ENCODE measurements at regions not wholly inside any gene's neighbourhood (a gene's known extent, or its start where the extent isn't known, plus 50 kb on each side); places are given as distances from the start of the nearest gene placed in this dataset.

DNA sequence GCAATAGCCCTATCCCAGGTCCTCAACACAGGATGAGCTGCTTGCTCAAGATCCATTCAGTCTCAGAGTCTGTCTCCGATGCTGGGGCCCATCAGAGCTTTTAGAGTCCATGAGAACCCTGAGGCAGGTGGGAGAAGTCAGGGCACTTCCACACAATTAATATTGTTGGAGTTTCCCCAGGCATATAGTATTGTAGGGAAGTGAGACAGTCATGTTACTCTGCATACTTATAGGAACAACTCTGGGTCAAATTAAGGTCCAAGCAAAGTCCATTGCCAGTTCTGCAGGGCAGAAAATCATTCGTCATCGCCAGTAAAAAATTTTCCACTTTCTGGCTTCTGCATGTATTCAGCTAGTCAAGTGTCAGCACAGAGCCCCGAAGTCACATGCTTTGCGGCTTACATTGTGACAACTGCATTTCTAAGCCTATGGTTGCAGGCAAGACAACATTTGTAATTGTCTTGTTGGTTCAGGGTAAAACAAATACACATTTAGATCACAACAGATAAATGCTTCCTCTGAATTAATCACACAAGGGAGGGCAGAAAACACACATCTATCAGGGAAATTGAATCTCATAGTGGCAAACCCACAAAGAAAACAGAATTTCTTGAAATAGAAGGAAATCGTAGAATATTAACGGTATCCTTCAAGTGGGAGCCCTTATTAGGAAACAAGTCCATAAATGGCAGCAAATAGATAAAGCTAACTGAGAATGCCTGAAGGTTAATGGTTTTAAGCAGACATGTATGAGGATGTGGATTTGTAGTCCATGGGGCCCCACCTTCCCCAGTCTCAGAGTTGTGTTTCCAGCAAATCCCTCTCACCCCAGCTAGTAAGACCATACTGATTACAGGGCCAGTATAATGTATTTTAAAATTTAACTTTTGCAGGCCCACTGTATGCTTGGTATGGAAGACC lies 412.1 kb upstream of the RASGEF1B start:
- DNase-seq (ENCODE audit: low read depth in 2 of 2) = no peak

- DNase-seq (ENCODE audit: low read depth in 2 of 2) = no peak
These were observed 411.3 kb upstream of the RASGEF1B start for GRCh38 chr4:81883004-81883403.

- DNase-seq (ENCODE audit: low read depth in 2 of 2) = no peak
These were observed 410.3 kb upstream of the RASGEF1B start for GRCh38 chr4:81881855-81882621.

DNA sequence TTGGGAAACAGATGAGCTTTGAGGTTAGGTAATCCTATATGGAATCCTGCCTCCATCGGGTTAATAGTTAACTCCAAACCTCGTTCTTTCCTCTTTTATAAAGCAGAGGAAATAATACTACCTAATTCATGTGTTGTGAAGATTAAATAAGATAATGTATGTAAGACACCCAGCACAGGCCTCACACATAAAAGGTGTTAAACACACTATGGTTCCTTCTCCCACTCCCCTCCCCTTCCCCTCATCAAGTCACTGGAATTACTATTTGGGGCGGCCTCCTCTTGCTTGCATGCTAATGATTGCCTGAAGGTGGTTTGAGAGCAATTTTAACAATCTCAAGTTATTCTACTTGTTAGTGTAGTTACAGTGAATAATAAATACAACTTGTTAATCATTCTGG lies 404.4 kb upstream of the RASGEF1B start:
- DNase-seq (ENCODE audit: low read depth in 2 of 2) = no peak

GRCh38 chr4:81874661-81875515 lies 403.2 kb upstream of the RASGEF1B start:
- DNase-seq (ENCODE audit: low read depth in 2 of 2) = no peak

DNA sequence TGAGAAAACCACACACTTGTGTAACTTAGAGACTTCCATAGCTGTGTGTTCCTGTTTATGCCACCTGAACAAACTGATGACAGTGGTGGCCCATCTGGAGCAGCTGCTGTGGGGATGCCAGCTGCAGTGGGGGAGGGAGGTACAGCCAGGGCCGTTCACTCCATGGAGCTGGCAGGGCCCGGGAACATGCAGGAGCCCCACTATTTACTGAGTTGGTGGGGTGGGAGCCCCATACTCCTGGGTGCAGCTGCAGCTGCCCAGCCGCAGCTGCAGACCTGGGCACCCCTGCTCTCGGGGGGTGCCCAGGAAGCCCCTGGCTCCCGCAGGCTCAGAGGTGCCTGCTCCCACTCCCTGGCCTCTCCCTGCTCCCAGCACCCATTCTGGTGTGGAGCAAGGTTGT lies 398.6 kb upstream of the RASGEF1B start:
- DNase-seq (ENCODE audit: low read depth in 2 of 2) = no peak

DNA sequence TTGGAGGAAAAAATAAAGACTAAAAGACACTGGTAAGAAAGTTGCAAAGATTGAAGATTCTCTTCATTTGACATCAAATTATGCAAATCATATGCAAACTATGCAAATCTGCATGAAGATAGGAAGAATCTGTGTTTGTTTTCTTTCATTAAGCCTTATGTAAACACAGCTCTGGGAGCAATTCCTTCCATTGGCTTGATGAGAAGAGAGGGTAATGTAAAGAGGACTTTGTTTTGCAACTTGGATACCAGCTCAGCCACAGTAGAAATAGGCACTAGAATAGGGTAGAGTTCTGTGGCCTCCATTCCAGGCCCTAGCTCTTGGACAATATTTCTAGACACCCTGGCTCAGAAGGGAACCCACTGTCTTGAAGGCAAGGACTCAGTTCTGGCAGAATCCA lies 388.4 kb upstream of the RASGEF1B start:
- DNase-seq (ENCODE audit: low read depth in 2 of 2) = no peak

GRCh38 chr4:81854406-81854805 lies 382.7 kb upstream of the RASGEF1B start:
- no peak for DNase-seq (ENCODE audit: low read depth in 2 of 2)

GRCh38 chr4:81852031-81852715 lies 380.5 kb upstream of the RASGEF1B start:
- no peak for DNase-seq (ENCODE audit: low read depth in 2 of 2)

DNA sequence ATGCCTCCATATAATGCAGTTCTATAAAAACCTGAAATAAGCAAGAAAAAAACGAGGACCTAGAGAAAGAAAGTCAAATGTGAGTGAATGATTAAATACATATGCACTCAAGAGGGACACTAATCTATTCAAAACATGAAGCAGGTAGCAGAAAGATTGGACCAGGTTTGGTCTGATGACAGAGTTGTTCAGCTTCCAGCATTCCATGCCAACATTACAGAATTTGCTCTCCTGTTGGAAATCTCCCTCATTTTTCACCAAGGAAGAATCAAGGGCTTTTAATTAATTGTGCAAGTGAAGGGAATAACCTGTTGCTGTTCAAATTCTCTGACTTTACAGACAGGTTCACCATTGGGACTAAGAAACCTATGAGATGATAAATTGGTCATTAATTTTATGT lies 379.0 kb upstream of the RASGEF1B start:
- no peak for DNase-seq (ENCODE audit: low read depth in 2 of 2)

GRCh38 chr4:81845761-81846160 lies 374.1 kb upstream of the RASGEF1B start:
- no peak for DNase-seq (ENCODE audit: low read depth in 2 of 2)

GRCh38 chr4:81845273-81845672 lies 373.6 kb upstream of the RASGEF1B start:
- no peak for DNase-seq (ENCODE audit: low read depth in 2 of 2)

DNA sequence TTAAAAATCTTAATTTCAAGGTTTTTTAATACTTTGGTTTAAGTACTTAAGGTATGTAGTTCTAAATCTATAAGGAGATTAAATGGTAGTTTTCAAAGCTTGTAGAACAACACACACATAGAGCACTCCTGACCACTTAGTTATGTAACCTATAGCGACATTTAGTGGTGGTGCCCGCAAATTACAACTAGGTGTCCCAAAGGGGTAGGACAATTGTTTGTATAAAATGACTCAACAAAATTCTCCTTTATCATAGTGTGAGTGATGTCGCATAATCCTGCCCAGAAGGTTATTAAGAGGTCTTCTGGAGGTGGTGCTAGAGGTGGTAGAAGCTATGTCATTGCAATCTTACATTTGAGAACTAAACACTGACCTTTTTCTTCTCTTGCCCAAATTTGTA lies 373.0 kb upstream of the RASGEF1B start:
- peak; percentile 50 to 56 for DNase-seq (ENCODE audit: low read depth in 2 of 2)

DNA sequence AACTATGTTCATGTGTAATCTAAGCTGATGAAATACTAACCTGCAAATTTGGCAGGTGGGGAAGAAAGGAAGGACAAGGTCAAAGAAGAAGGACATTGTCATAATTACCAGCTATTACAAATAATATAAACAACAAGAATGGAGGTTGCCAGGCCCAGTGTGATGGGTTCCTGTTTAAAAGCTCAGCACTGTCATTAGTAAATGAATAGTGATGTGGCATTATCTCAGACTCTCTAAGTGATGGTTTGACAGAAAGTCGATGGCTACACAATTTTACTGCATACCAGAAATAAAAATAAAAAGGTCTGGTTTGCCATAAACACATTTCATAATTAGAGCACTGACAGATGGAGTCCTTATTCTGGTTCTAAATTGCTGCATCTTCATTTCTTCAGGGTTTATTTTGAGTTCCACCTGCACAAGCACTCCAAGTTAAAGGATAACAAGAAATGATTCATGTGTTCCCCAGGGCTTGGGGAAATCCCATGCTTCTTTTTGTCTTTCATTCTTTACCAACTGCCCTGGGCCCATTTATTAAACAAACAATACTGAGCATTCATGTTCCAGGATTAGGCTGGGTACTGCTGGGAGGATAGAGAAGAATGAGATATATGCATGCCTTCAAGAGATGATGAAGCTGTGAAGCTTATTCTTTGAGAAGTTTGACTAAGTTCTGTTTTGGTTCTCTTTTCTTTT lies 367.8 kb upstream of the RASGEF1B start:
- DNase-seq (ENCODE audit: low read depth in 2 of 2) = no peak

GRCh38 chr4:81838586-81838985 lies 366.9 kb upstream of the RASGEF1B start:
- DNase-seq (ENCODE audit: low read depth in 2 of 2) = no peak

GRCh38 chr4:81836716-81837115 lies 365.0 kb upstream of the RASGEF1B start:
- no peak for DNase-seq (ENCODE audit: low read depth in 2 of 2)

DNA sequence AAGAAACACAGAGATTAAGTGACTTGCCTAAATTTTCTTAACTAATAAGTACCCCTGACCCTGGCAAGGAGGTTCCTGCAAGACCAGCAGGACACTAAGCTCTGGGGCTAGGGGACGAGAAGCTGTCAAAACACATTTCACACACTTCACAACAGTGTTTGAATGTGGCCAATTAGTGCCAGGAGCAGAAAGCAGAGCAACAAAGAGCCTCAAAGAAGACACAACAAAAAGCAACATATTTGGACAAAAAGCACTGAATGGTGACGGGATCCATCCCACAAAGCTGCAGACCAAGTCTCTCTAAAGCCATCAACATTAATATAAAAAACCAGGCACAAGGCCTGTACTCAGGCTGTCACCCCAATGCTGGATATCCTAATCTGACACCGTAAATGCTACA lies 361.9 kb upstream of the RASGEF1B start:
- DNase-seq (ENCODE audit: low read depth in 2 of 2) = no peak

DNA sequence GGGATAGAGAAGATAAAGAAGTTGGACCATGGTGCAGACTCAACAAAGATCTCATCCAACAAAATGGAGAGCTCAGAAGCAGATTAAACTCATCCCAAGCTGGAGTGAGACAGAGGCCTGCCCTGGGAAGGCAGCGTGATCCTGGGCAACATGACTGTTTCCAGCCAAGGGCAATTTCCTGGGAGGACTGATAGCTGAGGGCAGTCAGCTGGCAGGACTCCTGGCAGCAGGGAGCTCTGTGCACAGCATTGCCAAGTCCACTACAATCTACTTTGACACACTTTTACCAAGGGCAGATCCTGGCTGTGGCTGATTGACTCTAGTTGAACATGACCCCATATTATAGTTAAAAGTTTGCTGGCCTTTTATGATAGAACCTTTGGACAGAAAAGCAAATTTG lies 357.3 kb upstream of the RASGEF1B start:
- no peak for DNase-seq (ENCODE audit: low read depth in 2 of 2)

- peak; percentile 8 to 12 for DNase-seq (ENCODE audit: low read depth in 2 of 2)
These were observed 356.0 kb upstream of the RASGEF1B start for GRCh38 chr4:81827577-81828202.

DNA sequence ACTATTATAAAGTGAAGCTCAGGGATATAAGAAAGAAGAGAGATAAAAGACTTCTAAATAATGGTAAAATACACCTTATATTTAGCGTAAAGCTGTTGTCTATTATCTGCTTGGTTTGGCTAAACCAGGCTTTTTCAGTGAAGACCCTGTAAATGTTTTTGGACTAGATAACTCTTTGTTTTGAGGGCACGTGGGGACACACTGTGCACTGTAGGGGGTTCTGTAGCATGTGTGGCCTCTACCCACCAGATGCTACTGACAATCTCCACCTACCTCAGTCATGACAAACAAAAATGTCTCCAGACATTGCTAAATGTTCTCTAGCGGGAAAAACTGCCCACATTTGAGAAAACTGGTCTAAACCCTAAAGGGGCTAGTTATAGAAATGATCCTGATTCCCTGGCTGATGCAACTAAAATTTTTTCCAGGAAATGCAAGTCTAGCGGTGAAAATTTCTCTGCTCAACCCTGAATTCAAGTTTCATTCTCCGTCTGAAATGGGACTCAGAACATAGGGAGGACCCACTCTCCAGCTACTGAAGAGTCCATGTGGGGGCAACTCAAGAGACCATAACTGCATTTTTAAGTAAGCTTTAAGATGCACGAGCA lies 355.2 kb upstream of the RASGEF1B start:
- DNase-seq (ENCODE audit: low read depth in 2 of 2) = no peak
